HG03135 (cell line): ENCODE measurements at regions not wholly inside any gene's neighbourhood (a gene's known extent, or its start where the extent isn't known, plus 50 kb on each side); places are given as distances from the start of the nearest gene placed in this dataset.

Experiments used
- ATAC-seq: cut with Tn5 transposase; IDR thresholded peaks from one replicate; pipeline ENCODE4 v1.9.1; 2021; ENCODE audit warnings: mild to moderate bottlenecking, moderate library complexity; ENCODE audit not compliant: unreplicated experiment

DNA sequence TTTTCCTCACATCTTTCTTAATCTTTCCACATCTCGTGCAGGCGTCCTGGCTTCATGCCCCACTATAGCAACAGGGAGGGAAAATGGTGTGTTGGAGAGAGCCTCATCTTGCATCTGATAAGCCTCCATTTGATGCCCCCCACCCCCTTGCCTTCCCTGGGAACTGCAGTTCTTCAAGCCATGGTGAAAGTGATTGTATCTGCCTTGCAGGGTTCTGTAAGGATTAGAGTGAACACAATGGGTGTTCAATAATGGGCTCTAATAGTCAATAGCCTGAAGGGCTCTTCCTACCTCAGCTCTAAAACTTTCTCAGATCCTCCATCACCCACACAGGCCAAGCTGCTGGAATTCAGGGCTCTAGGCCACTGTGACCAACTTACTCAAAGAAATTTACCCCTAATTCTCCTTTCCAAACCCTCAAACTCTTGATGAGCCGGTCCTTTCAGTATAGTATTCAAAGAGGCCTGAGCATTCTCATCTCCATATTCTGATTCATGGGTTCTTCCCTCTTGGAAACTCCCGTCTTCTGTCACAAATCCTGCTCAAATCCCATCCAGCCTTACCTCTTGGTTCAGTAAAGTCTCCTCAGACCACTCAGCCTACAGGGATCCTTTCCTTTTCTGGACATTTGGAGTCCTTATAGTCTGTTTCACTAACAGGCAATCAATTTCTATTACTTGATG, 128.3 kb upstream of the TRIM2 start:
- no peak for ATAC-seq

DNA sequence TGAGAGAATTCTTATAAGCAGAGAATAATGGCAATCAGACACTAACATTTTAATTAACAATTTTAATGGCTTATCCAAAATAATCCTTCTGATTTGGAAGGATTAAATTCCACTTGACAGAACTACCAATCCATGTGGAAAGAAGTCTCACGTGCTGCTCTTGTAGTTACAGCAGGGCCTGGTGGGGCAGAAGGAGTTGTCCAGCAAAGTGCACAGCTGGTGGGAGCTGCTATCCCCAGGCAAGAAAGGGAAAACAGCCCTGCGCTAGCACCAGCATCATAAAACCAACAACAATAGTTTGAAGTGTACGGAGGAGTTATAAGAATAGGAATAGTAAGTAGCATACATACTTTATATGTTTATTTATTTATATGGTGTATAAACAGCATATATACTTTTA, 127.4 kb upstream of the TRIM2 start:
- no peak for ATAC-seq

DNA sequence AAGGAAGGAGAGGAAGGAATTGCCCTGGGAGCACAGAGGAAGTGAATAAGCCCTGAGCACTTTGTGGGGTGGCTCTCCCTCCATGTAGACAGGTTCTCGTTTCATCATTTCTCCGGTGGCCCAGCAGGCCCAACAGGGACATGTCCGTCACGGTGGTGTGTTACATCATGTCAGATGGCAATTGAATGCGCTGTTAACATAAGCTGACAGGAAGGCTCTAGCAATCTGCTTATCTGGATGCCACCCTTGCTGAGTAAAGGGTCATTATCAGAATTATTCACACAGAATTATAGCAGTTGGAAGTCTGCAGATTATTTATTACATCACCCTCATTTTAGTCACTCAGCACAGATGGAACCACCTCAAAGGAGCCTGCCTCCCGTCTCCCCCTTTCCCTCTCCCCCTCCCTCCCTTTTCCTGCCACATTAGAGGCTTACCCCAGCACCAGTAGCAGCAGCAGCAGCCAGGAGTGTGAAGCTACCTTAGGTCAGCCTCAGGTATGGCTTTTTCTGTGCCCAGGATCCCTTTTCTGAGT, 124.3 kb upstream of the TRIM2 start:
- ATAC-seq = no peak

DNA sequence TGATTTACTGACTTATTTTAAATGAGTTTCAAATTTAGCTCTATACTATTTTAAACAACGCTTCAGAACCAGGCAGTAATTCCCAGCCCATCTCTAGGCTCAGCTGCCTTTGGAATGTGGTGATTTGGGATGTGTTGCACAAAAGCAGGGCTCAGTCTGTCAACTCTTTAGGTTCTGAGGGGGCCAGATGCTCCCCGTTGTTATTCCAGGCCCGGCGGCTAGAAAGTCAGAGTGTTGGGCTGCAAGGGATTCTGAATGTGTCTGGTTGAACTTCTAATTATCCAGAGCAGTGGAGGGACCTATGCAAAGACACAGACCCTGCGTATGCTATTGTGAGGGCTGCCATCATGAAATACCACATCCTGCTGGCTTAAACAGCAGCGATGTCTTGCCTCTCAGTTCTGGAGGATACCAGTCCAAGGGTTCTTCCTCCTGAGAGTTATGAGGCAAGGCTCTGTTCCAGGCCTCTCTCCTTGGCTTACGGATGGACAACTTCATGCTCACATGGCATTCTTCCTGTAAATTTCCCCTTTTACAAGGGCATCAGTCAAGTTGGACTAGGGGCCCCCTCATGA, 123.2 kb upstream of the TRIM2 start:
- no peak for ATAC-seq

DNA sequence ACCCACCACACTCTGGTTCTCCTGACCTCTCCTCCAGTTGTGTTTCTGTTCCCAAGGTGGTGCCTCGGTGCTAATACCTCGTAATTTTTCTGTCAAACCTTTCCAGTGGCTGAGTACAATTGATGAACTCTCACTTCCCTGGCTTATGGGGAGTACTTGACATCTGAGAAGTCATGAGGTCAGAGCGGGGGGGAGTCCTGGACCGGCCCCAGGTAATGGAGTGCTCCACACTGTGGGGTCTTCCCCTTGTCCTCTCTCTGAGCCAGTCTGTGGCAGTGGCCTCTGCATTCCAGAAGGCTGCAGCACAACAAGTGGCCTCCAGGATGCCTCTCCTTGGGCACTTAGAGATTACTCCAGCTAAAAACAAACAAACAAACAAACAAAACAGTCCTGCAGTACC, 122.5 kb upstream of the TRIM2 start:
- no peak for ATAC-seq

DNA sequence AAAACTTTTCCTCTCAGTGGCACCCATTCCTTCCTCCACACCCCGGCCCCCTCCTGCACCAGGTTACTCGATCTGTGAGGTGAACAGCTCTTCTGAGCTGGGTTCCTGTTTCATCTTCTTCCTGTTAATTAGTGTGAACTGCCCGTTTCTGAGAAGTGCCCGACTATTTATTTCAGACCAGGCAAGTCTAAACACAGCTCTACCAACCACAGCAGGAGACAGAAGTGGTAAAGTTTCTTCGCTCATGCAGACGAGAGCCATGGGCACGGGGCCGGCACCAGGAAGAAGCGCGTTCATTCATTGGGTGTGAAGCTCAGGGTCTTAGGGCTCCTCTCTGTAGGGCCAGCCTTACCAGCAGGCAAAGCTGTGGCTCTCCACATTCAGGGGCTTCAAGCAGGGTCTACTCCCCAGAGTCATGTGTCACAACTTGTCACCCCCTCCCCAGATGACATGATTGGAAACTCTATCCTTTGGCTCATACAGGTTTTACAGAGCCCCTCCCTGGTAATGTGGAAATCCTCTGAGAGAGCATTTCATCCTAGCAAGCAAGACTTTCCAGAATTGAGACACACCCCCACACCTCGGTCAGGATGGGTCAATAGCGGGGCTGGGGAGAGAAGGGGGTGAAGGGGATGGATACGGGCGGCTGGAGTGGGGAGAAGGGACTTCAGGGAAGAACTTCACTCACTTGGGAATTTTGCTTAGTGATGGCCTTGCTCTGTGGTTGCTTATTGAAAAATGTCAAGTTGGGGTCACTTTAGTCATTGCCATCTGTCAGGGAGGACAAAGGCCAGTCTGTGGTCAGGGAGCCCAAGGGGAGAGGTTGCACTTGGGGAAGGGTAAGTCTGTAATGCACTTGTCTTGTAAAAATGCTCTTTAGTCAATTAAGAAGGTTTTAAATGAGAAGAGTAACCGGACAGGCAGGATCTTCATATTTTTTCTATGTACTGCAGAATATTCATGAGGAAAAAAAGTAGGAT, 121.6 kb upstream of the TRIM2 start:
- ATAC-seq = no peak

DNA sequence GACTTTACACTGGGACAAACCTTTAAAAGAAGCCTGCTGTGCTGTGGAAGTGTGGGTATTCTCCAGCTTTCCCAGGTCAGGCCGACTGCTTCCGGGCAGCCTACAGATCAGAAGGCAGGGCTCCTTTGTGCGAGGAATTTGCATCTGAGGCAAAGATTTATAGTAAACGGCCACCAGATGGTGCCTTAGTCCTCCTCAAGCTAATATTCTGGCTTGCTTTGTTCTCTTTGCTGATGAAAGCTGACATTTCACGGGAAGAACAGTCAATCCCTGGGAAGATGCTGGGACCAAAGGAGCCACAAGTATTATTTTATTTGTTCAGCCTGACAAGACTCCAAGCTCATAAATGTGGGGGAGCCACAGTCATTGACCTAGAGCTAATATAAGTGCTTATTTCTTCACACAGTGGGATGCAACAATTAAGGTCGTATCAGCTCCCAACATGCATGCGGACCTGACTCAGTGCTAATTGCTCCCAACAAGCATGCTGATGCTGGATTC, 120.7 kb upstream of the TRIM2 start:
- ATAC-seq = peak; percentile 81

DNA sequence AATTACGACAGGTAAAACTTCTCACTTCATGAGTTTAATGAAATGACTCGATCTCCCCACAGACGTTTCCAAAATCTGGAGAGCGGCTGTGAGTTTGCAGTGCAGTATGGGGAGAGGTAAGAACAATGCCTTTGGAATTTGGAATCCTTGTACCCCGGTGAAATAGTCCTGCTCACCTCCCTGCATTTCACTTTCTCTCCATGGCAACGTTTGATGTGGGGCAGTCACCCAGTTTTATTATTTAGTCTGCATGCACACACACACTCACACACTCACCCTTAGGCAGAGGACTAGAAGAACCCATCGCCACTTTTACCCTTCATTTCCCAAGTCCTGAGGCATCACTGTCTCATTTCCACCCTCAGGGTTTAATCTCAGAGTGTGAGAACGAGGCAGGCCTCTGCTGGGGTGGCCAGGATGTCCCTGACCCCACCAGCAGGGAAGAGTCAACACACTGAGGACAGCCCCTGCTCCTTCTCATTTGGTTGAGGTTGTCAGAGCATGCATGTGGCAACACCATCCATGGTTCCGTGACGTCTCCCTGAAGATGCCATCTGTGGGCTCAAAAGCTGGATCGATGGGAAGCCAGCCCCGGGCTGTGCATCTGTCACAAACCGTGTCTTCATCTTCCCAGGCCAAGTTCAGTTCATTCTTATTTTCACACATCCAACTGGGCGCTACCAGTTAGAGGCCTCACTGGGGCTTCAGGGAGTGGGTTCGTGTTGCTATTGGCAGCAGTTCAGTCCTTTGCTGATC, 119.8 kb upstream of the TRIM2 start:
- no peak for ATAC-seq

DNA sequence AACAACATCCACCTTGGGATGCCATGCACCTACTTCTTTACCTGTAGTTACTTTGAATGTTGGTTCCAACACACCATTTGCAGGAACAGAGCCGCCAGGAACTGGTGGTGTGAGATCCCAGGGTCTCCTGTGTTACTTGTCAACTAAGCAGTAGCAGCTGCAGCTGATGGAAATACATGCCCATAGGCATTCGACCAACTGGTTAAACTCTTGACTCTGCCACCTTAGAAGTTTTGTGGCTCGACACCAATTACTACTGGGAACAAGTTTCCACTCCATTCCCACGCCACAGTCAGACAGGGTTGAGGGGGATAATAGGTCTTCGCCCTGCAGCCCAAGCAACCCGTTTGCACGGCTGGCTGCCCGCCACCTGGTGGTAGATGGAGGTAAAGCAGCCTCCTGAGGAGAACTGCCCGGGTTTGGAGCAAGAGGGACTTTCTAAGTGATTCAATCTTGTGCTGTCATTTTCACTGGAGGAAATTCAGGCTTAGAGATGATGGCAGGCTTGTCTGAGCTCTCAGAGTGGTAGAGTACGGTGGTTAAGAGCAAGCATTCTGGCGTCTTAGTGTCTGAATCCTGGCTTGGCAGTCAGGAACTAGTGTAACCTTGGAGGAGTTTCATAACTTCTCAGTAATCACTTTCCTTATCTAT, 119.1 kb upstream of the TRIM2 start:
- no peak for ATAC-seq

DNA sequence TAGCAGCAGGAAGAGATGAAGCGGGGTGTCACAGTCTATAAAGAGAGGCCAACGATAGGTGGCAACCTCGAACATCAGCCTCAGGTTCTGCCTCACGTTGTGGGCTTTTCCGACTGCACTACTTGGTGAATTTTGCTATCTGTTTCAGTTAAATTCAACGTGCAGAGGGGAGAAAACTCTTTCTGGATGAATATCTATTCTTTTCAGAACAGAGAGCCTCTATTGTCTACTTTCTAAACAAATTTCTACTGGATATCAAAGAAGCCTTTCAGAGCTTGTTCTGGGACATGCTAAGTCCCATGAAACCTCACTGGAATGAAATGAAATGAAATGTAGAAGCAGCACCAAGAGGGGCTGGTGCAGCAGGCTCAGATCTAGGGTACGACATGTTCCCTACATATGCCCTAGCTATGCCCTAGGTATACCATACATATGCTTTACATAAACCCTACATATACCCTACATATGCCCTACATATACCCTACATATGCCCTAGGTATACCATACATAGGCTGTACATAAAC, 116.5 kb upstream of the TRIM2 start:
- no peak for ATAC-seq

DNA sequence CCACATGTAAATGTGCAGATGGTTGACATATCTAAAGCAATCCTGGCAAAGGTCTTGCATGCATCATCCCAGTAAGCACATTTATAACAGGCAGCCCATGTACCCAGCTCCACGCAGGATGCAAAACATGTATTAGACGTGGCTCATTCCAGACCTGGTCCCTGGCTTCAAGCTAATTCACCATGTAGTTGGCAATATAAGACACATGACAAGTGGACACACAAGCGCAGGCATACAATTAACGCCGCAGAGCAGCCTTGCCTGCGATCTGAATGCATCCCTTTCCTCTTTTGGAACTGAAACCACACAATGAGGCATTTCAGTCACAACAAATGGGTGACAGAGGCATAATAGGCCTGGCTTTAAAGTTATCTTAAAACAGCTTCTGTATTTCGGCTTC, 114.5 kb upstream of the TRIM2 start:
- ATAC-seq = no peak

DNA sequence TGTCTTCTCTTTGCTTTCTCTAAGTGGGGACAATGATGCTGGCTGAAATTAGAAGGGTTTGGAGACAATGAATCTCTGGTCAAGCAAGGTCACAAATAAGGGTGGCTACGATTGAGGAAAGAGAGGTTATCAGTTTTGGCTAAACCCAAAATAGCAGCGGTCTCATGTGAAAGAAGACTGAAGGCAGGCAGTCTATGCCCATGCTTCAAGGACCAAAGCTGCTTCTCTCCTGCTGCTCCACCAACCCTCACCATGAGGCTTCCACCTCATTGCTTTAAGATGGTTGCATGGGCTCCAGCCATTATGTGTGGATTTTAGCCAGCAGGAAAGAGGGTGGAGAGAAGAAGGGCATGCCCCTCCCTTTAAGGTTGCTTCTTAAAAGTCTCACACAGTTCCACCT, 114.1 kb upstream of the TRIM2 start:
- ATAC-seq = no peak

DNA sequence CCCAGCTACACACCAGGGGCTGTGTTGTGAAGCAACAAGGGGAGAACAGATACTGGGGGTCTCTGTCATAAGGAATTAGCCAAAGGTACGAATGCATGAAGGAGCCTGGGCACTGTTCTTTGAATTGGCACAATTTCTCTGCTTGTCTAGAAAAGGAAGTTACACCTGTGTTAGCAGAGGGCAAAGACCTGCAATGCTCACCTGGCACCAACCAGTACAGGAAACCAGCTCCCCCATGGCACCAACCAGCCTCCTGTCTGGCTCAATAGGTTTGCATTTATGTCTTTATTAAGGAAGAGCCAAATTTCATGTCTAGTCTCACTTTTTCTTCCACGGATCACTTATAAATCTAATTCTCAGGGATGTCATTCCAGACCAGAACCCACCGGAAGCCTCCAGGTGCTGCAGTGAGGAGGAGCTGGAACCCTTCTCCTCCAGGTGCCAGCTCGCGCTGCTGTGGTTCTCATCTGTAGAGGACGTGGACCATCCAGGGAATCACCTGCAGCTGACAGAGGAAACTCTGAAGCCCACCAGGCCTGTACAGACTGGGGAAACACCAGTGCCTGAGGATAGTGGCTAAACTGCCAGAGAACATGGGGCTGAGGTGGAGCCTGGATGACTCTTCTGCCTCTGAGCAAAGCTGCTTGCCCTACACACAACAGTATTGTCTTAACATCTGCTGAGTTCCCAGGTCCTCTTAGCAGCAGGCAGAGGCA, 113.4 kb upstream of the TRIM2 start:
- ATAC-seq = no peak

DNA sequence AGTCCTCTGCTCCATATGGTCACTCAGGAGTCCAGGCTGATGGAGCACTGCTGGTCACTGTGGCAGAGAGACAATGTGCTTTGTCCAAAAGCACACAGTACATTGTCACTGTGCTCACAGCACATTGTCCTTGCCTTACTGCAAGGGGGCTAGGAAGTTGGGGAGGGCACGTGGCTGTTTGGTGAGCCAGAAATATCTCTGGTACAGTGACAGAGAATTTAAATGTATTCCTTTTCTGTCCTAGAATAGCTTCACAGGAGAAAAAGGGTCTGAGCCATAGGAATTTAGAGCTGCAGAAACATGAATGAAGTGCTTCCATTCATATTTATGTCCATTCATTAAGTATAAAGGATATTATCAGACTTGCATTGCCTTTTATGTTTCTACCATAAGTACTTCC, 110.8 kb upstream of the TRIM2 start:
- ATAC-seq = no peak

DNA sequence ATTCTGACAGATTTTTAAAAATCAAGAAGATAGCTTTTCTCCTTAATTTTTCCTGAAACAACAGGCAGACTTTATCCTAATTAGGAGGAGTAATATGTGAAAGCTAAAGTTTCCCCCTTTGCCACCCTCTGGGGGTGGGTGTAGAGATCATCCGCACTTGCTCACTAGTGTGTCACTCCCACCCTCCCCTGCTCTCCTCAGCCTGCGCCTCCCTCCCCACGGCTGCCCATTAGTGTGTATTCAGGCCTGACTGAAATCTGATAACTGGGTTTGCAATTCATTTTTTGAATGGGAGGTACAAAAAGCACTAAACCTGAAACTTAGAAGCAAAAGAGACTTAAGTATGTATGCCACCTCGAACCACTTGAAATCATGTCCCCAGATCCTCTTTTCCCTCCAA, 110.4 kb upstream of the TRIM2 start:
- no peak for ATAC-seq

DNA sequence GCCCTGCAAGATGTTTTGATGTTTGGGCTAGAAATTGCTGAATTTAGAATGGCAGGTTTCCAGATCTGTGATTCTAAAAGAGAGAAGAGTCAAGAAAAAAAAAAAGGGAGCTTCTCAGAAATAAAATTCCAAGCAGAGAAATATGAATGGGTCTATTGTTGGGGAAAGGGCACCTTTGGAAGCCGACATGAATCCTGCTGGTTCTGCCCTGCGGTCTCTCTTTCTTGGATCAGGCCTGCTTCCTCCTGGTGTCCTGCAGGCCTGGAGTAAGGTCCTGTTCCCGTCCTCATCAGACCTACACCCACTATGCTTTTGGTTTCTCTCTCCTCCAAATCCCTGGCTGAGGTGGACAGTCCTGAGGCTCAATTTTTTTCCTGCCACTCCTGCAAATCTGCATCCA, 109.8 kb upstream of the TRIM2 start:
- ATAC-seq = no peak

DNA sequence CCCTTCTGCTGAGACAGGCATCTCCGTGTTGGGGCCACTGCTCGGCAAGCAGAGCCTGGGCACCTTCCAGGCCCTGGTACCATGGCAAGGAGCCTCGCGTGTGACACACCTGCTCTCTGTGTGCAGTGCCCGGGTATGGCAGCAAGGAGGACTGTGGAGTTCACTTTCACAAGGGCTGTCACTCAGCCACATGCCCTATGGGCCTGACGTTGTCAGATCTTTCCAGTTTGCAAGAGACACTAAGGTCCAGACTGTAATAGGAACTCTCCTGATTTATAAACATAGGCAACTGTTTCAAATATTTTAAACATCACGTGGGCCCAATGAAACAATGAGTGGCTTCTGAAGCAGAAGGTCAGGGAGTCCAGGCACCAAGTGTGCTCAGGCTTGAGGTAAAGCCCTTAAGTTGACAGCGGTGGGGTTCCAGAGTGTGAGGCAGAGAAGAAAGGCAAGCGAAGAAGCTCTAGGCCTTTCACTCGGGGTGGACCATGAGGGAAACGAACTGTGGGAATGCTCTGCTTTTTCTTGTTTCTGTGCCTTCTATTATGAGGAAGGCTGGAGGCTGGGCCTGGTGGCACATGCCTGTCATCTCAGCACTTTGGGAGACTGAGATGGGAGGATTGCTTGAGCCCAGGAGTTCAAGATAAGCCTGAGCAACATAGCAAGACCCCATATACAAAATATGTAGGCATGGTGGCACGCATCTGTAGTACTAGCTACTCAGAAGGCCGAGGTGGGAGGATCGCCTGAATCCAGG, 108.6 kb upstream of the TRIM2 start:
- ATAC-seq = no peak

DNA sequence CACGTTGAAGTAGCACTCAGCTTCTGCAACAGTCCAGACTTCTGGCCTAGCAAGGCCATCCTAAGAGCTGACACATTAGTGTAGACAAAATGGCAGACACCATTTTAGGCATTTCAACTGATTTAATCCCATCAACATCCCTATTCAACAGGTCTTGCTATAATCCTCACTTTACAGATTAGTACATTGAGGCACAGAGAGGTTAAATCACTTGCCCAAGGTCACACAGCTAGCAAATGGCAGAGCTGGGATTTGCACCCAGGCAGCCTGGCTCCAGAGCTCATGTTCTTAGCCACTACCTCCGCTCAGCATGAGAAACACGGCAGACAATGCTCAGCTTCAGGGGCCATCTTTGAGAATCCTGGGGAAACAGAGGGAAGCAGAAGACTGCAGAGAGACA, 107.9 kb upstream of the TRIM2 start:
- no peak for ATAC-seq

DNA sequence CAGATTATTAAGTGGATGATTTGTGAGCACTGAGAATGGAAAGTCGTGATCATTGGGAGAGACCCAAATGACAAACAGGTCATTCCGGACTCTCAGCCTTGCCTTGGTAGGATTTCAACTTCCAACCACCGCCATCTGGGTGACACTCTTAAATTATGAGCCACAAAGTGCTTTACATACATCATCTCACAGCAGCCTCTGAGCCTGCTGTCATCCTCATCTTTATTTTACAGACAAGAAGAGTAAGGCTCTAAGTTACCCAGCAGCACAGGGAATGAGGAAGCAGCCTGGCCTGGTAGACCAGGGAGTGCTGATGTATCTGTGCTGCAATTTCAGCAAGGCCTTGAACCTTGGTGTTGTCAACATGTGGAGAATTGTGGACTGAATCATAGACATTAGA, 105.8 kb upstream of the TRIM2 start:
- no peak for ATAC-seq
